ENCODE measurements at regions not wholly inside any gene's neighbourhood (a gene's known extent, or its start where the extent isn't known, plus 50 kb on each side); places are given as distances from the start of the nearest gene placed in this dataset.

DNA sequence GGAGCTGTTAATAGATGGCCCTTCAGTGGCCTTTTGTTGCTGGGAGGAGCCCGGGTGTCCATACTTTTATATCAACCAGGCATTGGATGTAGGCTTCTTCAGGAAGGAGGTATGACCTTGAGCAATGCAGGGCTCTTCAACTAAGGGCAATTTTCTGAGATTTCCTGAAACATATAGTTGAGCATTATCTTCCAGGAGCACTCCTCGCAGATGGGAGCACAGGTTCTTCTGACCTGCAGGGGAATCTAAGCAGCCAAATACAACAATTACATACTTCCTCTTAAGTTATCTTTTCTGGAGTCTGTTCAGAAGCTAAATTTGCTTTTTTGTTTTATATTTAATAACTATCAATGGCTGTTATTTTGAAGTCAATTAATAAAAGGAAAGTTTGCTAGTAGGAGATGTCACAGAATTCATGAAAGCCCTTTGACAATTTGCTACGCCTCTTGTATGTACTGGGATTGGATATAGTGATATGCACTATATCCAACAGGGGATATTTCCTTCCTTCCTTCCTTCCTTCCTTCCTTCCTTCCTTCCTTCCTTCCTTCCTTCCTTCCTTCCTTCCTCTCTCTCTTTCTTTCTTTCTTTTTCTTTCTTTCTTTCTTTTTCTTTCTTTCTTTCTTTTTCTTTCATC lies 422.6 kb upstream of the NEGR1 start:
- Histone ChIP-seq H3K4me3 (ENCODE audit: insufficient read length, low read depth) (no peak overlapping the region), H3K4me1 (ENCODE audit: insufficient read depth, insufficient read length) (no peaks in the 10 kb centered on the region), H3K9ac (ENCODE audit: insufficient read length, low read depth) (no peak overlapping the region), H3K27me3 (ENCODE audit: insufficient read depth, insufficient read length) (no peaks in the 10 kb centered on the region), H3K9me3 (ENCODE audit: insufficient read depth, low read length) (no peaks in the 10 kb centered on the region), H3K36me3 (ENCODE audit: insufficient read depth, insufficient read length, low read length) (no peaks in the 10 kb centered on the region)
- no peak for DNase-seq (ENCODE audit: low read depth, low spot score)
- TF ChIP-seq SUZ12 (IDR thresholded peaks at IDR 0.05; ENCODE audit: extremely low read depth, insufficient read depth, insufficient read length) (no peak), ZNF274 (IDR thresholded peaks at IDR 0.05; ENCODE audit: low read depth, low read length) (no peak), YY1 (IDR thresholded peaks at IDR 0.05; ENCODE audit: insufficient read depth, insufficient read length) (no peak)

GRCh38 chr1:72697410-72697809 lies 415.1 kb upstream of the NEGR1 start:
- TF ChIP-seq YY1 (IDR thresholded peaks at IDR 0.05; ENCODE audit: insufficient read depth, insufficient read length), result no peak
- no peak for TF ChIP-seq SUZ12 (IDR thresholded peaks at IDR 0.05; ENCODE audit: extremely low read depth, insufficient read depth, insufficient read length)
- TF ChIP-seq ZNF274 (IDR thresholded peaks at IDR 0.05; ENCODE audit: low read depth, low read length), result no peak
- Histone ChIP-seq H3K4me3 (ENCODE audit: insufficient read length, low read depth) (no peak overlapping the region), H3K4me1 (ENCODE audit: insufficient read depth, insufficient read length) (no peaks in the 10 kb centered on the region), H3K9ac (ENCODE audit: insufficient read length, low read depth) (no peak overlapping the region), H3K27me3 (ENCODE audit: insufficient read depth, insufficient read length) (no peaks in the 10 kb centered on the region), H3K36me3 (ENCODE audit: insufficient read depth, insufficient read length, low read length) (no peaks in the 10 kb centered on the region), H3K9me3 (ENCODE audit: insufficient read depth, low read length) (no peaks in the 10 kb centered on the region)
- no peak for DNase-seq (ENCODE audit: low read depth, low spot score)

DNA sequence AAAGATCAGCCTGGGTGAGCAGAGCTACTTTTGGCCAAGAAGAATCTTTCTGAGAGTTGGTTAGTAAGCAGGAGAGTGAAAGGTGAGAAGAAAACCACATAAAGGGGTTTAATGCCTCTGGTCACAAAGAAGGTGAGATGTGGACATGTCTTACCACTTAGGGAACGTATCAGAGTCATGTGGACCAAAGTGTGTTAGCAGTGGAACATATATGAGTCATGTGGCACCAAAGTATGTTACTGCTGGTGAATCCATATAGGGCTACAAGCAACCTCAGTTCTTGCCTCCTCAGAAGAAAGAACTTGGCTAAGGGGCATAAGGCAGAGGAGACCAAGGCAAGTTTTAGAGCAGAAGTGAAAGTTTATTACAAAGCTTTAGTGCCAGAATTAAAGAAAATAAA lies 411.6 kb upstream of the NEGR1 start:
- Histone ChIP-seq H3K9me3 (ENCODE audit: insufficient read depth, low read length) (peaks cover 30% of the 10 kb centered on the region), H3K4me3 (ENCODE audit: insufficient read length, low read depth) (no peak overlapping the region), H3K36me3 (ENCODE audit: insufficient read depth, insufficient read length, low read length) (no peaks in the 10 kb centered on the region)

GRCh38 chr1:72693376-72693775 lies 411.0 kb upstream of the NEGR1 start:
- no peak overlapping the region for H3K4me3 ChIP-seq (ENCODE audit: insufficient read length, low read depth)
- H3K36me3 ChIP-seq (ENCODE audit: insufficient read depth, insufficient read length, low read length), result no peaks in the 10 kb centered on the region
- H3K27me3 ChIP-seq (ENCODE audit: insufficient read depth, insufficient read length), result no peaks in the 10 kb centered on the region
- TF ChIP-seq YY1 (IDR thresholded peaks at IDR 0.05; ENCODE audit: insufficient read depth, insufficient read length), result no peak
- TF ChIP-seq ZNF274 (IDR thresholded peaks at IDR 0.05; ENCODE audit: low read depth, low read length), result no peak
- TF ChIP-seq SUZ12 (IDR thresholded peaks at IDR 0.05; ENCODE audit: extremely low read depth, insufficient read depth, insufficient read length), result no peak
- DNase-seq (ENCODE audit: low read depth, low spot score), result no peak
- H3K4me1 ChIP-seq (ENCODE audit: insufficient read depth, insufficient read length), result no peaks in the 10 kb centered on the region
- no peak overlapping the region for H3K9ac ChIP-seq (ENCODE audit: insufficient read length, low read depth)
- H3K9me3 ChIP-seq (ENCODE audit: insufficient read depth, low read length), result peaks cover 30% of the 10 kb centered on the region

More for the DNA sequence above, 411.6 kb upstream of the NEGR1 start:
- DNase-seq (ENCODE audit: low read depth, low spot score), result no peak
- TF ChIP-seq SUZ12 (IDR thresholded peaks at IDR 0.05; ENCODE audit: extremely low read depth, insufficient read depth, insufficient read length) (no peak), ZNF274 (IDR thresholded peaks at IDR 0.05; ENCODE audit: low read depth, low read length) (no peak), YY1 (IDR thresholded peaks at IDR 0.05; ENCODE audit: insufficient read depth, insufficient read length) (no peak)
- H3K4me1 ChIP-seq (ENCODE audit: insufficient read depth, insufficient read length), result no peaks in the 10 kb centered on the region
- H3K27me3 ChIP-seq (ENCODE audit: insufficient read depth, insufficient read length), result no peaks in the 10 kb centered on the region
- H3K9ac ChIP-seq (ENCODE audit: insufficient read length, low read depth), result no peak overlapping the region

DNA sequence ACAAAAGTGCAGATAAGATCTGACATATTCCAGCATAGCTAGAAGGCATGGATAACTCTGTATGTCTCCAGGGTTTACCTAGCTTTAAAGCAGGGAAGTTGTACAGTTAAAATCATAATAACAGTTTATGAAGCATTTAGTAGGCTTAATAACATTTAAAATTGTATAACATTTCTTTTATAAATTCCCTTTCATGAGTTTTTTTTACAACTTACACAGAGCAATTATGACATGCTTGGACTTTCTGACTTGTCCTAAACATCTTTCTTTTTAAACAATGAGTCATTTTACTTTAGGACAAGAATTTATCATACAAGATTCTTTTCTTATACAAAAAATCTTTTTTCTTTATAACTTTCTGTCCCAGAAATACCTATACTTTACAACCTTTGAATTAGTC lies 408.5 kb upstream of the NEGR1 start:
- Histone ChIP-seq H3K4me1 (ENCODE audit: insufficient read depth, insufficient read length) (no peaks in the 10 kb centered on the region), H3K9me3 (ENCODE audit: insufficient read depth, low read length) (peaks cover 30% of the 10 kb centered on the region), H3K4me3 (ENCODE audit: insufficient read length, low read depth) (no peak overlapping the region), H3K27me3 (ENCODE audit: insufficient read depth, insufficient read length) (no peaks in the 10 kb centered on the region), H3K36me3 (ENCODE audit: insufficient read depth, insufficient read length, low read length) (no peaks in the 10 kb centered on the region), H3K9ac (ENCODE audit: insufficient read length, low read depth) (no peak overlapping the region)
- no peak for DNase-seq (ENCODE audit: low read depth, low spot score)
- TF ChIP-seq ZNF274 (IDR thresholded peaks at IDR 0.05; ENCODE audit: low read depth, low read length) (no peak), SUZ12 (IDR thresholded peaks at IDR 0.05; ENCODE audit: extremely low read depth, insufficient read depth, insufficient read length) (no peak), YY1 (IDR thresholded peaks at IDR 0.05; ENCODE audit: insufficient read depth, insufficient read length) (no peak)

GRCh38 chr1:72678683-72679082 lies 396.3 kb upstream of the NEGR1 start:
- no peak for TF ChIP-seq YY1 (IDR thresholded peaks at IDR 0.05; ENCODE audit: insufficient read depth, insufficient read length)
- TF ChIP-seq ZNF274 (IDR thresholded peaks at IDR 0.05; ENCODE audit: low read depth, low read length), result no peak
- no peak for TF ChIP-seq SUZ12 (IDR thresholded peaks at IDR 0.05; ENCODE audit: extremely low read depth, insufficient read depth, insufficient read length)
- Histone ChIP-seq H3K27me3 (ENCODE audit: insufficient read depth, insufficient read length) (no peaks in the 10 kb centered on the region), H3K4me3 (ENCODE audit: insufficient read length, low read depth) (no peak overlapping the region), H3K9ac (ENCODE audit: insufficient read length, low read depth) (no peak overlapping the region), H3K4me1 (ENCODE audit: insufficient read depth, insufficient read length) (no peaks in the 10 kb centered on the region), H3K9me3 (ENCODE audit: insufficient read depth, low read length) (no peaks in the 10 kb centered on the region), H3K36me3 (ENCODE audit: insufficient read depth, insufficient read length, low read length) (no peaks in the 10 kb centered on the region)
- DNase-seq (ENCODE audit: low read depth, low spot score), result no peak

- H3K4me1 ChIP-seq (ENCODE audit: insufficient read depth, insufficient read length), result no peaks in the 10 kb centered on the region
- no peaks in the 10 kb centered on the region for H3K9me3 ChIP-seq (ENCODE audit: insufficient read depth, low read length)
- no peak overlapping the region for H3K4me3 ChIP-seq (ENCODE audit: insufficient read length, low read depth)
- H3K9ac ChIP-seq (ENCODE audit: insufficient read length, low read depth), result no peak overlapping the region
- DNase-seq (ENCODE audit: low read depth, low spot score), result peak; percentile 27
- TF ChIP-seq SUZ12 (IDR thresholded peaks at IDR 0.05; ENCODE audit: extremely low read depth, insufficient read depth, insufficient read length) (no peak), ZNF274 (IDR thresholded peaks at IDR 0.05; ENCODE audit: low read depth, low read length) (no peak), YY1 (IDR thresholded peaks at IDR 0.05; ENCODE audit: insufficient read depth, insufficient read length) (no peak)
- no peaks in the 10 kb centered on the region for H3K27me3 ChIP-seq (ENCODE audit: insufficient read depth, insufficient read length)
- H3K36me3 ChIP-seq (ENCODE audit: insufficient read depth, insufficient read length, low read length), result no peaks in the 10 kb centered on the region
Measured at GRCh38 chr1:72670902-72671301, 388.6 kb upstream of the NEGR1 start.

Data from NT2/D1 (cell line).